SK-N-MC (cell line): ENCODE measurements at regions not wholly inside any gene's neighbourhood (a gene's known extent, or its start where the extent isn't known, plus 50 kb on each side); places are given as distances from the start of the nearest gene placed in this dataset.

ENCODE experiments used
- EZH2 ChIP-seq: fragments of 200-600 bp; sonication (generic); IDR thresholded peaks from one replicate; pipeline ENCODE4 v1.6.1; 2017; ENCODE audit warnings: antibody characterized with exemption
- POLR2AphosphoS5 ChIP-seq: IDR thresholded peaks from 2 replicates; pipeline ENCODE4 v1.6.1; 2012; ENCODE audit warnings: mild to moderate bottlenecking, low read depth, low read length, borderline replicate concordance

GRCh38 chr2:37795938-37796337 lies 124.5 kb upstream of the CDC42EP3 start:
- TF ChIP-seq EZH2 (no peak), POLR2AphosphoS5 (no peak)
